H1 (cell line): ENCODE measurements at regions not wholly inside any gene's neighbourhood (a gene's known extent, or its start where the extent isn't known, plus 50 kb on each side); places are given as distances from the start of the nearest gene placed in this dataset.

ENCODE experiments used
- POLR2AphosphoS5 ChIP-seq: IDR thresholded peaks from 2 replicates; pipeline ENCODE4 v1.6.1; 2011; ENCODE audit warnings: low read depth, low read length
- TCF12 ChIP-seq: IDR thresholded peaks from 2 replicates; pipeline ENCODE4 v1.6.1; 2011; ENCODE audit warnings: low read depth, mild to moderate bottlenecking, low read length
- TEAD4 ChIP-seq: IDR thresholded peaks from 2 replicates; pipeline ENCODE4 v1.6.1; 2012; ENCODE audit warnings: low read depth, low read length, inconsistent platforms, mixed read lengths

GRCh38 chr4:122293374-122294365 is 85.1 kb upstream of the ADAD1 start (continued):
- no peak for TF ChIP-seq TEAD4
- no peak for TF ChIP-seq TCF12
- no peak for TF ChIP-seq POLR2AphosphoS5
